Lung (tissue), 11 donors: ENCODE measurements at regions not wholly inside any gene's neighbourhood (a gene's known extent, or its start where the extent isn't known, plus 50 kb on each side); places are given as distances from the start of the nearest gene placed in this dataset.
"Not testable (repeated sequence)": the region's sequence is repeated elsewhere in the genome, so short reads cannot be mapped to it uniquely, and the experiment has no call there.

Source experiments
- ATAC-seq: fragments of 200-7000 bp; cut with Tn5 transposase; one replicate; pipeline ENCODE4 v1.9.1; 2020; ENCODE audit warnings: moderate number of reproducible peaks; ENCODE audit not compliant: insufficient read depth, low FRiP score
- DNase-seq, 3 donors: peaks; one replicate each; pipeline ENCODE4 v3.0.0-alpha.2; 2013 to 2017
- H3K27ac ChIP-seq, 2 donors: one replicate each; pipeline ENCODE4 v1.5.1; 2013; ENCODE audit warnings: mild to moderate bottlenecking in 2 of 2, moderate library complexity in 2 of 2, control low read depth in 1 of 2, inconsistent platforms in 1 of 2, low read depth in 1 of 2, low read length in 1 of 2
- H3K27me3 ChIP-seq, 3 donors: one replicate each; pipeline ENCODE4 v1.5.1; 2013; ENCODE audit warnings: low read length in 2 of 3; ENCODE audit not compliant: control insufficient read depth in 3 of 3, insufficient read depth in 3 of 3
- H3K36me3 ChIP-seq, 4 donors: one replicate each; pipeline ENCODE4 v1.5.1; 2013; ENCODE audit warnings: low read length in 4 of 4, mild to moderate bottlenecking in 1 of 4, moderate library complexity in 1 of 4; ENCODE audit not compliant: control insufficient read depth in 4 of 4, insufficient read depth in 4 of 4
- H3K4me1 ChIP-seq, 5 donors: one replicate each; pipeline ENCODE4 v1.5.1; 2013; ENCODE audit warnings: low read length in 5 of 5, mild to moderate bottlenecking in 2 of 5, moderate library complexity in 1 of 5; ENCODE audit not compliant: control insufficient read depth in 5 of 5, insufficient read depth in 5 of 5
- H3K4me3 ChIP-seq: one replicate; pipeline ENCODE4 v1.5.1; 2013; ENCODE audit warnings: mild to moderate bottlenecking, control low read depth, moderate library complexity
- H3K9ac ChIP-seq, 2 donors: one replicate each; pipeline ENCODE4 v1.5.1; 2013; ENCODE audit warnings: low read length in 2 of 2, control low read depth in 1 of 2; ENCODE audit not compliant: insufficient read depth in 1 of 2
- H3K9me3 ChIP-seq, 4 donors: one replicate each; pipeline ENCODE4 v1.5.1; 2013; ENCODE audit warnings: low read length in 3 of 4, mild to moderate bottlenecking in 1 of 4, moderate library complexity in 1 of 4; ENCODE audit not compliant: control insufficient read depth in 4 of 4, insufficient read depth in 3 of 4
- CTCF ChIP-seq: IDR thresholded peaks from 2 replicates; pipeline ENCODE4 v1.5.1; 2012; ENCODE audit warnings: mild to moderate bottlenecking; ENCODE audit errors: control extremely low read depth, extremely low read depth
- WGBS, 2 donors: extraction: QIAGEN DNeasy Blood & Tissue Kit; methylation state at CpG; one replicate each; pipeline ENCODE4 v1.1.7; 2013; 5-methylcytosine and 5-hydroxymethylcytosine counted together
- donor health status: control.
- donor health status: control.
- donor health status: Bipolar disorder and iron deficiency.
- donor health status: healthy.
- donor health status: DM: yes; HTN: yes; CAD: no.

DNA sequence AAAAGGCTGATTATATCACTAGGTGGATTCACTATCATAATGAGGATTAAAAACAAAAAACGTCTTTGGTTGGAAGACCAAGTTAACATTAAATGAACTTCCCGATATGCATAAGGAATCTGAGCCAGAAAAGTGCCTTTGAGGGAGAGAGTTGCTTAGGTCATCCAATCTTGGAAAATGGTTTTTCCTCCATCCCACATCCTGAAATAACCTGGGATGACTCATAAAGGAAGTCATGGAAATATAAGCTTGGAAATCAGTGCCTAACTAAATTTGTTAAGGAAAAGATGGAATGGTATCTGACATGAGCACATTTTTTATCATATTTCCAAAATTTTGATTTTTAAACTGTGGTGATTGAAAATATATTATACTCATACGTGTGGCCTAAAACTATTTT is 66.0 kb downstream of the KBTBD8 start:
- H3K4me1 ChIP-seq: no peaks in the 10 kb centered on the region
- peaks cover 0 to 4% (median under 1%) of the 10 kb centered on the region in 4 donors for H3K9me3 ChIP-seq
- WGBS, 2 donors: 66 to 82% methylated on average over 3 of the region's 3 CpGs
- H3K27me3 ChIP-seq: no peaks in the 10 kb centered on the region
- no peaks in the 10 kb centered on the region for H3K36me3 ChIP-seq
- no peak for ATAC-seq
- no peak for DNase-seq
- H3K4me3 ChIP-seq: no peak overlapping the region
- H3K27ac ChIP-seq: no peak overlapping the region
- TF ChIP-seq CTCF: no peak
- H3K9ac ChIP-seq: no peak overlapping the region

DNA sequence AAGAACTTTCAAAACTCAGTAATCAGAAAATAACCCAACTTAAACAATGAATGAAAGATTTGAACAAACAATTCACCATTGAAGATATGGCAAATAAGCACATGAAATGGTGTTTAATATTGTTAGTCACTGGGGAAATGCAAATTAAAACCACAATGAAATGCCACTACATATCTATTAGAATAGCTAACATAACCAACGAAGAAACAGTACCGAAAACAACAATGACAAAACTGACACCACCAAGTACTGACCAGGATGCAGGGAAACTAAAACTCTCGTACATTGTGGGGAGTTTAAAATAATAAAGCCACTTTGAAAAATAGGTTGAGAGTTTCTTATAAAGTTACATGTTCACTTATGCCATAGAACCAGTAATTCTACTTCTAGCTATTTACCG is 69.1 kb downstream of the KBTBD8 start:
- peak in 2 of 3 donors; percentile 1 to 30 for DNase-seq
- Histone ChIP-seq H3K9ac (no peak overlapping the region), H3K27ac (no peak overlapping the region), H3K4me3 (no peak overlapping the region), H3K4me1 (no peaks in the 10 kb centered on the region), H3K9me3 (peaks cover 0 to 1% (median 0%) of the 10 kb centered on the region in 4 donors), H3K36me3 (no peaks in the 10 kb centered on the region), H3K27me3 (no peaks in the 10 kb centered on the region)
- 67 to 90% methylated on average over 4 of the region's 4 CpGs for WGBS, 2 donors
- no peak for ATAC-seq
- TF ChIP-seq CTCF: no peak

DNA sequence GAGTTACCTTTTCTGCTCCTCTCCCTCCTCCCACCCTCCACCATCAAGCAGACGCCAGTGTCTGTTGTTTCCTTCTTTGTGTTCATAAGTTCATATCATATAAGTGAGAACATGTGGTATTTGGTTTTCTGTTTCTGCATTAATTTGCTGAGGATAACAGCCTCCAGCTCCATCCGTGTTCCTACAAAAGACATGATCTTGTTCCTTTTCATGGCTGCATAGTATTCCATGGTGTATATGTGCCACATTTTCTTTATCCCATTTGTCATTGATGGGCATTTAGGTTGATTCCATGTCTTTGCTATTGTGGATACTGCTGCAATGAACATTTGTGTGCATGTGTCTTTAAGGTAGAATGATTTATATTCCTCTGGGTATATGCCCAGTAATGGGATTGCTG is 74.5 kb downstream of the KBTBD8 start:
- not testable (repeated sequence) for H3K36me3 ChIP-seq, H3K4me3 ChIP-seq, H3K9me3 ChIP-seq, H3K27ac ChIP-seq, H3K27me3 ChIP-seq, H3K4me1 ChIP-seq, DNase-seq, ATAC-seq, H3K9ac ChIP-seq
- WGBS, 2 donors: 95 to 97% methylated on average over 2 of the region's 2 CpGs

GRCh38 chr3:67073812-67074211 is 75.7 kb downstream of the KBTBD8 start:
- H3K9ac ChIP-seq: no peak overlapping the region
- no peaks in the 10 kb centered on the region for H3K9me3 ChIP-seq
- DNase-seq (no peak), ATAC-seq (no peak)
- no peaks in the 10 kb centered on the region for H3K36me3 ChIP-seq
- H3K27ac ChIP-seq: no peak overlapping the region
- H3K27me3 ChIP-seq: no peaks in the 10 kb centered on the region
- TF ChIP-seq CTCF: no peak
- H3K4me1 ChIP-seq: no peaks in the 10 kb centered on the region
- no peak overlapping the region for H3K4me3 ChIP-seq
- WGBS, 2 donors: 92% methylated on average over 1 of the region's 1 CpG
